H9 (cell line): ENCODE measurements at regions not wholly inside any gene's neighbourhood (a gene's known extent, or its start where the extent isn't known, plus 50 kb on each side); places are given as distances from the start of the nearest gene placed in this dataset.

Experiments
- DNase-seq: peaks from one replicate; pipeline ENCODE4 v3.0.0-alpha.2; 2017
- H2AFZ ChIP-seq: one replicate; pipeline ENCODE4 v1.6.1; 2013; ENCODE audit warnings: mild to moderate bottlenecking, low read length, control low read depth, moderate library complexity
- H2AK5ac ChIP-seq: 2 replicates; pipeline ENCODE4 v1.6.1; 2013; ENCODE audit warnings: low read length, control low read depth, mixed read lengths; ENCODE audit not compliant: insufficient read length
- H2BK120ac ChIP-seq: one replicate; pipeline ENCODE4 v1.6.1; 2013; ENCODE audit warnings: low read depth, mild to moderate bottlenecking, low read length, control low read depth, inconsistent platforms; ENCODE audit not compliant: poor library complexity, severe bottlenecking
- H2BK12ac ChIP-seq: 2 replicates; pipeline ENCODE4 v1.6.1; 2013; ENCODE audit warnings: low read length, control low read depth, mixed read lengths, low read depth; ENCODE audit not compliant: insufficient read length
- H2BK15ac ChIP-seq: 2 replicates; pipeline ENCODE4 v1.6.1; 2013; ENCODE audit warnings: low read depth, low read length, control low read depth
- H2BK20ac ChIP-seq: one replicate; pipeline ENCODE4 v1.6.1; 2013; ENCODE audit warnings: low read depth, mild to moderate bottlenecking, low read length, control low read depth, inconsistent platforms; ENCODE audit not compliant: poor library complexity, severe bottlenecking
- H2BK5ac ChIP-seq: 2 replicates; pipeline ENCODE4 v1.6.1; 2013; ENCODE audit warnings: low read length, control low read depth, mixed read lengths; ENCODE audit not compliant: insufficient read length
- H3K14ac ChIP-seq: 2 replicates; pipeline ENCODE4 v1.6.1; 2013; ENCODE audit warnings: low read length, control low read depth; ENCODE audit not compliant: insufficient read depth
- H3K18ac ChIP-seq: 2 replicates; pipeline ENCODE4 v1.6.1; 2013; ENCODE audit warnings: low read depth, mild to moderate bottlenecking, mixed read lengths, low read length, control low read depth; ENCODE audit not compliant: insufficient read length
- H3K23ac ChIP-seq: 2 replicates; pipeline ENCODE4 v1.6.1; 2013; ENCODE audit warnings: low read length, control low read depth, mixed read lengths, low read depth; ENCODE audit not compliant: insufficient read length
- H3K23me2 ChIP-seq: 2 replicates; pipeline ENCODE4 v1.6.1; 2013; ENCODE audit warnings: low read depth, mild to moderate bottlenecking, mixed read lengths, low read length, control low read depth; ENCODE audit not compliant: insufficient read length, poor library complexity, severe bottlenecking
- H3K27ac ChIP-seq: 2 replicates; pipeline ENCODE4 v1.5.1; 2013; ENCODE audit warnings: low read length, control low read depth, mixed read lengths, low read depth; ENCODE audit not compliant: insufficient read length
- H3K27me3 ChIP-seq: 2 replicates; pipeline ENCODE4 v1.6.1; 2013; ENCODE audit warnings: low read length, control low read depth, inconsistent platforms; ENCODE audit not compliant: insufficient read depth
- H3K4ac ChIP-seq: 2 replicates; pipeline ENCODE4 v1.6.1; 2013; ENCODE audit warnings: low read depth, mild to moderate bottlenecking, control low read depth, inconsistent platforms, low read length, moderate library complexity
- H3K4me1 ChIP-seq: 2 replicates; pipeline ENCODE4 v1.6.1; 2013; ENCODE audit warnings: low read length, control low read depth, inconsistent platforms; ENCODE audit not compliant: insufficient read depth
- H3K4me2 ChIP-seq: 2 replicates; pipeline ENCODE4 v1.6.1; 2013; ENCODE audit warnings: low read length, control low read depth, mixed read lengths; ENCODE audit not compliant: insufficient read length, insufficient read depth
- H3K56ac ChIP-seq: 2 replicates; pipeline ENCODE4 v1.6.1; 2013; ENCODE audit warnings: low read depth, mild to moderate bottlenecking, mixed read lengths, low read length, control low read depth; ENCODE audit not compliant: insufficient read length
- H3K79me1 ChIP-seq: 2 replicates; pipeline ENCODE4 v1.6.1; 2013; ENCODE audit warnings: low read depth, mild to moderate bottlenecking, moderate library complexity, low read length, control low read depth, inconsistent platforms; ENCODE audit not compliant: insufficient read depth, poor library complexity, severe bottlenecking
- H3K79me2 ChIP-seq: 2 replicates; pipeline ENCODE4 v1.6.1; 2013; ENCODE audit warnings: low read length, control low read depth, inconsistent platforms; ENCODE audit not compliant: insufficient read depth
- H3K9ac ChIP-seq: 2 replicates; pipeline ENCODE4 v1.6.1; 2013; ENCODE audit warnings: low read length, control low read depth, mixed read lengths; ENCODE audit not compliant: insufficient read length; ENCODE audit errors: extremely low read depth
- H3K9me3 ChIP-seq: one replicate; pipeline ENCODE4 v1.6.1; 2013; ENCODE audit warnings: low read depth, low read length, inconsistent platforms; ENCODE audit not compliant: control insufficient read depth
- H3T11ph ChIP-seq: one replicate; pipeline ENCODE4 v1.6.1; 2013; ENCODE audit warnings: mild to moderate bottlenecking, low read length, control low read depth, inconsistent platforms
- H4K20me1 ChIP-seq: one replicate; pipeline ENCODE4 v1.6.1; 2013; ENCODE audit not compliant: control insufficient read depth, insufficient read length, insufficient read depth
- H4K5ac ChIP-seq: 2 replicates; pipeline ENCODE4 v1.6.1; 2013; ENCODE audit warnings: low read depth, mild to moderate bottlenecking, mixed read lengths, low read length, control low read depth; ENCODE audit not compliant: insufficient read length
- H4K8ac ChIP-seq: replicated peaks from 2 replicates; pipeline ENCODE4 v1.6.1; 2013; ENCODE audit warnings: low read length, control low read depth, mixed read lengths, low read depth; ENCODE audit not compliant: insufficient read length
- H4K91ac ChIP-seq: 2 replicates; pipeline ENCODE4 v1.6.1; 2013; ENCODE audit warnings: low read depth, mild to moderate bottlenecking, moderate library complexity, mixed read lengths, low read length, control low read depth; ENCODE audit not compliant: insufficient read length
- H3K27ac Mint-ChIP-seq, 3 experiments: 2 replicates in 2 of 3; 3 replicates in 1 of 3; pipeline ENCODE4 v1.8.0; 2020 to 2021; ENCODE audit warnings: mixed read lengths in 3 of 3, mild to moderate bottlenecking in 1 of 3, moderate library complexity in 1 of 3
- H3K27me3 Mint-ChIP-seq: 2 replicates; pipeline ENCODE4 v1.8.0; 2021; ENCODE audit warnings: low read depth, mild to moderate bottlenecking, moderate library complexity, mixed read lengths
- H3K36me3 Mint-ChIP-seq, 3 experiments: 2 replicates in 2 of 3; 3 replicates in 1 of 3; pipeline ENCODE4 v1.8.0; 2020 to 2021; ENCODE audit warnings: low read depth in 3 of 3, mixed read lengths in 3 of 3; ENCODE audit not compliant: insufficient read depth in 1 of 3
- H3K4me1 Mint-ChIP-seq, 2 experiments: 2 replicates each; pipeline ENCODE4 v1.8.0; 2020; ENCODE audit warnings: mixed read lengths in 2 of 2
- H3K4me3 Mint-ChIP-seq, 2 experiments: 2 replicates in 1 of 2; 3 replicates in 1 of 2; pipeline ENCODE4 v1.8.0; 2020 to 2021; ENCODE audit warnings: mild to moderate bottlenecking in 2 of 2, mixed read lengths in 2 of 2, moderate library complexity in 1 of 2
- H3K9me3 Mint-ChIP-seq, 2 experiments: 2 replicates in 1 of 2; 3 replicates in 1 of 2; pipeline ENCODE4 v1.8.0; 2020; ENCODE audit warnings: mild to moderate bottlenecking in 2 of 2, mixed read lengths in 2 of 2, moderate library complexity in 1 of 2
- WGBS: extraction: QIAGEN DNeasy Blood & Tissue Kit; methylation state at CpG from one replicate; pipeline ENCODE4 v1.1.7; 2013; ENCODE audit warnings: missing lambda C conversion rate, low lambda C conversion rate, mixed read lengths; ENCODE audit not compliant: insufficient read length; ENCODE audit errors: extremely low coverage; 5-methylcytosine and 5-hydroxymethylcytosine counted together
- TF ChIP-seq, protein P1 (sequence below): fragments of 200-600 bp; sonication (generic); conservative IDR thresholded peaks from 3 replicates; pipeline ENCODE4 v1.8.0; 2021; ENCODE audit warnings: antibody characterized with exemption, mild to moderate bottlenecking

DNA sequence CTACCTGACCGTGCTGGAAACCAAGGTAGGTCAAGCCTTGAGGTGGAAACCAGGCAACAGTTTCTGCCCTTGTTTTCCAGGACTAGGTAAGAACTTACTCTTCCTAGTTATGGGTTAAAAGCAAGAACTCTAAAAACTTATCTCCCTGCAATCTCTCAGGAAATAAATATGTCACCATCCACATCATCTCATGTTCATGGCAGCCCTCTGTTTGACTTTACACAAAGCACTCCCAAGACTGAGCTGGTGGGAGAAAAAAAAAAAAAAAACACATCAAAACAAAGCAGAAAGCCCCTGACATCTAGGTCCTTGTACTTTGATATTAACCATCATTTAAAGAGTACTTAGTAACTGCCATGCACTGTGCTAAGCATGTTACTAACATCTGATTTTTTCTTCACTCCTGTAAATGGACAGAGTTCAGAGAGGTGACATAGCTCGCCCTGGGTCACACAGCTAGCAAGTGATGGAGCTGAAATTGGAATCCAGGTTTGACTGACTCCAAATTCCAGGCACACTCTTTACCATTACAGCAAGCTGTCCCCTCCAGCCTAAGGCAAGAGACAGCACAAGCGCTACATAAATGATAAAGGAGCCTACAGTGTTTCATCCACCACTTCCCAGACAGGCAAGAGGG lies 102.8 kb upstream of the NOCT start:
- DNase-seq, result no peak
- no peak overlapping the region for H4K8ac ChIP-seq
- no peak overlapping the region for H3K56ac ChIP-seq
- no peak overlapping the region for H2AK5ac ChIP-seq
- H3K4ac ChIP-seq, result no peak overlapping the region
- no peak overlapping the region for H3K9ac ChIP-seq
- no peak overlapping the region for H2BK15ac ChIP-seq
- Mint-ChIP-seq H3K4me3 (no peak overlapping the region), H3K36me3 (no peaks in the 10 kb centered on the region), H3K4me1 (peaks cover 20% of the 10 kb centered on the region in 2 experiments), H3K27me3 (no peaks in the 10 kb centered on the region; the same call in 1 of the 2 replicates), H3K9me3 (no peaks in the 10 kb centered on the region), H3K27ac (0 out of 7 replicates have a peak overlapping the region, but pooled peaks of 1 of the 3 experiments have one; percentile 22)
- H3K23ac ChIP-seq, result no peak overlapping the region
- H4K91ac ChIP-seq, result no peak overlapping the region
- no peaks in the 10 kb centered on the region for H4K20me1 ChIP-seq
- no peaks in the 10 kb centered on the region for H3K79me1 ChIP-seq
- H3K4me2 ChIP-seq, result no peak overlapping the region
- no peak overlapping the region for H3T11ph ChIP-seq
- no peak overlapping the region for H2BK20ac ChIP-seq
- TF ChIP-seq, protein P1, sequence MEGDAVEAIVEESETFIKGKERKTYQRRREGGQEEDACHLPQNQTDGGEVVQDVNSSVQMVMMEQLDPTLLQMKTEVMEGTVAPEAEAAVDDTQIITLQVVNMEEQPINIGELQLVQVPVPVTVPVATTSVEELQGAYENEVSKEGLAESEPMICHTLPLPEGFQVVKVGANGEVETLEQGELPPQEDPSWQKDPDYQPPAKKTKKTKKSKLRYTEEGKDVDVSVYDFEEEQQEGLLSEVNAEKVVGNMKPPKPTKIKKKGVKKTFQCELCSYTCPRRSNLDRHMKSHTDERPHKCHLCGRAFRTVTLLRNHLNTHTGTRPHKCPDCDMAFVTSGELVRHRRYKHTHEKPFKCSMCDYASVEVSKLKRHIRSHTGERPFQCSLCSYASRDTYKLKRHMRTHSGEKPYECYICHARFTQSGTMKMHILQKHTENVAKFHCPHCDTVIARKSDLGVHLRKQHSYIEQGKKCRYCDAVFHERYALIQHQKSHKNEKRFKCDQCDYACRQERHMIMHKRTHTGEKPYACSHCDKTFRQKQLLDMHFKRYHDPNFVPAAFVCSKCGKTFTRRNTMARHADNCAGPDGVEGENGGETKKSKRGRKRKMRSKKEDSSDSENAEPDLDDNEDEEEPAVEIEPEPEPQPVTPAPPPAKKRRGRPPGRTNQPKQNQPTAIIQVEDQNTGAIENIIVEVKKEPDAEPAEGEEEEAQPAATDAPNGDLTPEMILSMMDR, result no peak
- H3K4me1 ChIP-seq, result peaks cover 6% of the 10 kb centered on the region
- H3K23me2 ChIP-seq, result no peaks in the 10 kb centered on the region
- H2AFZ ChIP-seq, result no peak overlapping the region
- H3K18ac ChIP-seq, result no peak overlapping the region
- no peaks in the 10 kb centered on the region for H3K9me3 ChIP-seq
- H3K27me3 ChIP-seq, result no peaks in the 10 kb centered on the region
- H2BK120ac ChIP-seq, result no peak overlapping the region
- H2BK12ac ChIP-seq, result no peak overlapping the region
- no peak overlapping the region for H3K27ac ChIP-seq
- H3K14ac ChIP-seq, result no peak overlapping the region
- no peak overlapping the region for H4K5ac ChIP-seq
- WGBS, result no CpG with 5 or more reads among the region's 3 CpGs
- H2BK5ac ChIP-seq, result no peak overlapping the region
- H3K79me2 ChIP-seq, result no peaks in the 10 kb centered on the region
